ENCODE measurements at regions not wholly inside any gene's neighbourhood (a gene's known extent, or its start where the extent isn't known, plus 50 kb on each side); places are given as distances from the start of the nearest gene placed in this dataset.
"Not testable (repeated sequence)": the region's sequence is repeated elsewhere in the genome, so short reads cannot be mapped to it uniquely, and the experiment has no call there.

DNA sequence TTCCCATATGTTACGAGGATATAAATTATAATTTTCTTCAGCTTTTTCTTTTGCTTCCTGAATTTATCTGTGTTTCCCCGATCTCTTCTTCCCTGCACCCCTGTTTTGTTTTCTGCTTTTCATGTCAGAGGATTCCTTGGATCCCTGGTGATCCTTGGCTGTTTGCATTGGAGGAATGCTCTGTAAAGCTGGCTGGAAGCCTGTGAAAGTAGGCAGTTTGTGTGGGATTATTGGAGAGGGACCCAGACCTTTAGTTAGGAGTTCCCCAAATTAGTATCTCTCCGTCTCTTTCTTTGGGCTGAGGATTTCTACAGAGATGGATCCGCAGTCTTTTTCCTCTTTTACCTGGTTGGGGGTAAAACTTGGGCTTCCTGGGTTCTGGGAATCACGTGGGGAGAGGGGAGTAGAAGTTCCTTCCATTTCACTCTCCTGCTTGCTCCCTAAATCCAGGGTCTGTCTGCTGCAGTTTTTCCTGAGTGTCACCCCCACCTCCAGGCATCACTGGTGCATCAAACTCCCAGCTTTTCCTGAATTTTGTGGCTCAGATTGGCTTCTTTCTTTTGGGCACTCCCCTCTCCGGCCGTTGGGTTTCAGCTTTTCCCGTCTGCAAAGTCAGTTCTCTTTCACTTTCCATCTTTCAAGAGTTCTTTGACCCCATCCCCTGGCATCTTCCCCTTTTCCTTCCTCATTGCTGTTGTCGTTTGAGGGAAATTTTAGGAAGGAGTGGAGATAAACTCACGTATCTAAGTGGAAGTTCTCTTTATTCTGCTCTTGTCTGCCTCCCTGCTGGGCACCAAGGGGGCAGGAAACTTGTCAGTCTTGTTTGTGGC lies 79.1 kb upstream of the ALX4 start:
- no peak for DNase-seq (ENCODE audit: low spot score)

DNA sequence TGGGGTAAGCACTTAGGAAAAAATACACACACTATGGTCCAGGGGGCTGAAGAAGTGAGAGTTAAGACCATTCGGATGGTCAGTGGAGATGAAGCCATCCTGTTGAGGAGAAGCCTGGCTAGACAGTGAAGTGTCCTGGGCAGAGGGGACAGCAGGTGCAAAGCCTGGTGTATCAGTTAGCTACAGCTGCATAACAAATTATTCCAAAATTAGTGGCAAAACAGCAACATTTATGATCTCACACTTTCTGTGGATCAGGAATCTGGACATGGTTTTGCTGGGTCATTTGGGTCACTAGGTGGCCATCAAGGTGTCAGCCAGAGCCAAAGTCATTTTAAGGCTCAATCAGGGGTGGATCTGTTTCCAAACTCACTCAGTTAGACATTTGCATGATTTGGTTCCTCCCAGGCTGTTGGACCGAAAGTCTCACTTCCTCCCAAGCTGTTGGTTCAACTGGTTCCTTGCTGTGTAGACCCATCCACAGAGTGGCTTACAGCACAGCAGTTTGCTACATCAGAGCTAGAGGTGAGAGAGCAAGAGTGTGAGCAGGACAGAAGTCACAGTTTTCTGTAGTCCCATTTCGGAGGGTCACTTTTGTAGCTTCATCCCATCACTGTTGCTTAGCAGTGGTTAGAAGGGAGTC lies 80.1 kb upstream of the ALX4 start:
- DNase-seq (ENCODE audit: low spot score) = no peak

DNA sequence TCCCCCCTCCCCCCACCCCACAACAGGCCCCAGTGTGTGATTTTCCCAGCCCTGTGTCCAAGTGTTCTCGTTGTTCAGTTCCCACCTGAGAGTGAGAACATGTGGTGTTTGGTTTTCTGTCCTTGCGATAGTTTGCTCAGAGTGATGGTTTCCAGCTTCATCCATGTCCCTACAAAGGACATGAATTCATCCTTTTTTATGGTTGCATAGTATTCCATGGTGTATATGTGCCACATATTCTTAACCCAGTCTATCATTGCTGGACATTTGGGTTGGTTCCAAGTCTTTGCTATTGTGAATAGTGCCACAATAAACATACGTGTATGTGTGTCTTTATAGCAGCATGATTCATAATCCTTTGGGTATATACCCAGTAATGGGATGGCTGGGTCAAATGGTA lies 81.1 kb upstream of the ALX4 start:
- DNase-seq (ENCODE audit: low spot score) = not testable (repeated sequence)

DNA sequence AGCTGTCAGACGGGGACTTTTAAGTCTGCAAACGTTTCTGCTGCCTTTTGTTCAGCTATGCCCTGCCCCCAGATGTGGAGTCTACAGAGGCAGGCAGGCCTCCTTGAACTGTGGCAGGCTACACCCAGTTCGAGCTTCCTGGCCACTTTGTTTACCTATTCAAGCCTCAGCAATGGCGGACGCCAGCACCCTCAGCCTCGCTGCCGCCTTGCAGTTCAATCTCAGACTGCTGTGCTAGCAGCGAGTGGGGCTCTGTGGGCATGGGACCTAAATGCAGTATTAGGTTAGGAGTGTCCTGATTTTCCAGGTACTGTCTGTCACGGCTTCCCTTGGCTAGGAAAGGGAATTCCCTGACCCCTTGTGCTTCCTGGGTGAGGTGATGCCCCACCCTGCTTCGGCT lies 86.8 kb upstream of the ALX4 start:
- not testable (repeated sequence) for DNase-seq (ENCODE audit: low spot score)

DNA sequence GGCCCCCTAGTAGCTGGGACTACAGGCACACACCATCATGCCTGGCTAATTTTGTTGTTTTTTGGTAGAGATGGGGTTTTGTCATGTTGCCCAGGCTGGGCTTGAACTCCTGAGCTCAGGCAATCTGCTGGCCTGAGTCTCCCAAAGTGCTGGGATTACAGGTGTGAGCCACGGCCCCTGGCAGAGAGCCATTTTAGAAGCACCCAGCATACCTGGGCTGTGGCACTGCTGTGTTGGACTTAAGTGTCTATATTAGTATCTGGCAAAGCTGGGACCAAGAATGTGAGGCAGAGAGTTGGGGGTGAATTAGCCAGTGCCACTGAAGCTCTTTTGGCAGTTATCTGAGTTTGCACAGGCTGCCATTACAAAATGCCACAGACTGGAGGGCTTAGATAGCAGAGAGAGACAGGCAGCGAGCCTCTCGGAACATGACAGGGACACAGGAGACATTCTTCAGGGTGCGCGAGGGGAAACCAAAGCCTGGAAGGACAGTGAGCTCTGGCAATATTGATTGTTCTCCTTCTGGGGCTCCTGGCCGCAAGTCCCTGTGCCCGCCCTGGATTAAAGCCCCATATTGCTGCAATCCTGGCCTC lies 87.7 kb upstream of the ALX4 start:
- DNase-seq (ENCODE audit: low spot score) = no peak

DNA sequence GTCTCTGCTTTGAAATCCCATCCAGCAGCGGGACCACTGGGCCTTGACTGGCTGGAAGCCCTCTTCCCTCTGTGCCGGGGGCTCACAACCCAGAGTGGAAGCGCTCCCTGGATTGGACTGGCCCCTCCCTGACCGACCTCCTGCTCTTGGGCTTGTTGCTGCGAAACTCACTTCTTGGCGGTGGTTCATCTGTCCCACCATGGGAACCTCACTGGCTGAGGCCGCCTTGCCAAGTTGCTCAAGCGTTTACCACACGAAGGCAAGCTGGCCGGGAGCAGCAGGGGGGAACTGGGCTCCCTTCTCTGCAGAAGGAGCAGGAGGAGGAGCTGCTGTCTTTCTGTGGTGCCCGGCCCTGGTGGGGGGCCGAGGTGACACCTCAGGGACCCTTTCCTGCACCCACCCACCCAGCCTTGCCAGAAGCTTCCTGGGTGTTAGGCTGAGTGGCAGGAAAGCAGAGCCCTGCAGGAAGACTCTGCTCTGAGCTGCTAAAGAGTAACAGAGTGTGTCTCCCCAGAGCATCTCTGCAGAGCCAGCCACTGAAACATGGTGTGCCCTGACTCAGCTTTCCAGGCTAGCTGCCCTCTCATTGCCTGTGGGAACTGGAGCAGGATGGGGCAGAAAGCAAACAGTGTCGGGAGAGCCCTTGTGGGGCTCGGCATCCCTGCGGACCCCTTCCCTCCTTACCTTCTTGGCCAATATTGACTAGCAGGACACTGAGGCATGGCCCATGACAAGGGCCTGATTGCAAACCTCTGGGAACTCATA lies 88.5 kb upstream of the ALX4 start:
- no peak for DNase-seq (ENCODE audit: low spot score)

DNA sequence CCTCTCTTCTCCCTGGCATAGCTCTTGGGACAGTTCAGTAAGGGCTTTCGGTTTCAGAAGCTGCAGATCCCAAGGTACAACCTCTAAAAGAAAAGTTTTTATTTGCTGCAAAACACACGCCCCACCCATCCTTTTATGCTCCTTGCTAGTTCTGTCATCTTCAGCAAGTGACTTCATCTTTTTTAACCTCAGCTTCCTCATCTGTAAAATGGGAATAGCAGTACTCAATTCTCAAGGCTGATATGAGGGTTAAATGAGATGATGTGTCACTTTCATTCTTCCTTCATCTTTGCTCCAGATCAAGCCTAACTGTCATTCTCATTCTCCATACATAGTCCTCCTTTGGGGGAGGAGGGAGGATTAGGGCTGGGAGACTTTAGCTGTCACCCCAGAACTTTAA lies 90.0 kb upstream of the ALX4 start:
- DNase-seq (ENCODE audit: low spot score) = no peak

DNA sequence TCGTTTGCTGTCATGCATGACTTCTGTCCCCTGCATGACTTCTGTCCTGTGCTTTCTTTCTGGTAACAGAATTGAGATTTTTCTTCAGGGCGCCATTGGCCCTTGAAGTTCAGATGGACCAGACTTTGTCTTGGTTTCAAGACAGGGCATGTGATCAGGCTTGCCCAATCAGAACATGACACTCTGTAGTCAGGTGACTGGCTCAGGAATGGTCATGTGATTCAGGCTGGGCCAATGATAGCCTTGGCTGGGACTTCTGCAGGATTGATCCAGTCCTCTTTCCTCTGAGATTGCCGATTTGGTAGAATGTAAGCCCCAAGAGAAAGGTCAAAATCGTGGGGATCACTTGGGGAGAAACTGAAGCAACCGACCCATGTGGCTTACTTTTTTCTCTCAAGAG lies 90.5 kb upstream of the ALX4 start:
- no peak for DNase-seq (ENCODE audit: low spot score)

DNA sequence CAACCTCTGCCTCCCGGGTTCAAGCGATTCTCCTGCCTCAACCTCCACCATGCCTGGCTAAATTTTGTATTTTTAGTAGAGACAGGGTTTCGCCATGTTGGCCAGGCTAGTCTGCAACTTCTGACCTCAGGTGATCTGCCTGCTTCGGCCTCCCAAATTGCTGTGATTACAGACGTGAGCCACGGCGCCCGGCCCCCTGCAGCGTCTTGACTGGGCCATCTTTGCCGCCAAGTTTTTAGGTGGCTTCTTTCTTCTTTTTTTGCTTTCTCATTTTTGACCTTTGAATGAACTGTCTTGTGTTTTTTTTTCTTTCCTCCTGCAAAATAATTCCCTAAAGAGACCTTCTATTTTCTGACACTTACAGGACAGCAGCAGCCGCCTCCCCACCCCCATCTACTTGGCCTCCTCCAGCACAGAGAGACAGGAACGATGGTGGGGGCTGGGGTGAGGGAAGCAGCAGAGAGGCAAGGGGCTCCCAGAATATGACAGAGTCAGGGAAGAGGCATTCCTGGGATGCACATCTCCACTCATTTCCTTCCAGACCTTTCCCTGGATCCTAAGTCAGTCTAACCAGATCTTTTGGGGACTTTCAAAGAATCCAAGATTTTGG lies 92.6 kb upstream of the ALX4 start:
- no peak for DNase-seq (ENCODE audit: low spot score)

DNA sequence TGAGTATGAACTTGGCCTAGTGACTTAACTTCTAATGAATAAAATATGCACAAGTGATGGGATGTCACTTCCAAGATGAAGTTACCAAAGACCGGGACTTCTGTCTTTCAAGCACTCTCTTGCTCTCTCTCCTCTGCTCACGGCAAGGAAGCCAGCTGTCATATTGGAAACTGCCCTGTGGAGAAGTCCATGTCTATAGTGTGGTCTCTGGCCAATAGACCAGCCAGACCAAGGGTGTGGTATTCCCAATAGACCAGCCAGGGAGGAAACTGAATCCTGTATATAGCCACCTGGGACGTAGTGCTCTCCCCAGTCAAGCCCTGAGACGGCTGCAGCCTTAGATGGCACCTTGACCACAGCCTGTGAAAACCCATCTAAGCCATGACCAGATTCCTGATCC lies 93.2 kb upstream of the ALX4 start:
- no peak for DNase-seq (ENCODE audit: low spot score)

DNA sequence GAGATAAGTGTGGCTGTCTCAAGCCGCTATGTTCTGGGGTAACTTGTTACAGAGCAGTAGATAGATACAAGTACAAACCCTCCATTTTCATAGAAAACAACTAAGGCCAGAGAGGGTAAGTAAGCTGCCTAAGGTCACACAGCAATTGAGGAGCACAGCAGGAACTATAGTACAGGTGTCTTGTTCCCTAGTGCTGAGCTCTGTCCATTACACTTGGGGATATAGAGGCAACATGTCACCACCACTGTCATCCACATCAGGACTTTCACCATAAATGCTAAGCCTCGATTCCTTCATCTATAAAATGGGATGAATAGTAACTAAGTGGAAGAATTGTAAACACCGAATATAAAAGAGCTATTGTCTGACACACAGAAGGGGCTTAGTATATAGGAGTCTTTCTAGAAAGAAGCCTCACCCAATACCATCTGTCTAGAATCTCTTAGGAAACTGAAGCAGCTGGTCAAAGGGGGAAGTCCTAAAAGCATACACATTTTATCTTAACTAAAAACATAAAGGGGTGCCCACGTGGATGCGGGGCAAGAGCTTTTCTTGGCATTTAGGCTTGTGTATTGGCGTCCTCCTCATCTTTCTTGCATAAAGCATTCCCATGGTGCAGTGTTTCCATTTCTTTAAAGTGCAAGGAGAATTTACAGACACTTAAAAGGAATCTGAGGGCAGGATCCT lies 93.8 kb upstream of the ALX4 start:
- DNase-seq (ENCODE audit: low spot score) = no peak

DNA sequence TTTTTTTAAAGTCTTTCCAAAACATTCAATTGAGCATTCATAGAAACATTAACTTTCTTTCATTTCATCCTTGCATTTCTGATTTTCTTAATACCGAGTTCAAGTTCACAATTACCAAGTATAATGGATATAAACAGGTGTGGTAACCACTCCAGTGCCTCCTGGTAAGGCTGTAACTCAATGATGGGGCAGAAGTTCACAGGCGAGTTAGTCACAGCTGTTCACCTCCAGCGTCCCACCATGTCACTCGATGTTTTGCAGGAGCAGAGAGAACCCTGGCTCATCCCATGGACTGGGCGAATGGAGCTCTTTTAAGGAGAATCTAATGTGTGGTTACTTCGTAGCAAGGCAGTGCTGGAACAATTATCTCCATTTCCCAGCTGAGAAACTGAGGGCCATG lies 94.4 kb upstream of the ALX4 start:
- no peak for DNase-seq (ENCODE audit: low spot score)

DNA sequence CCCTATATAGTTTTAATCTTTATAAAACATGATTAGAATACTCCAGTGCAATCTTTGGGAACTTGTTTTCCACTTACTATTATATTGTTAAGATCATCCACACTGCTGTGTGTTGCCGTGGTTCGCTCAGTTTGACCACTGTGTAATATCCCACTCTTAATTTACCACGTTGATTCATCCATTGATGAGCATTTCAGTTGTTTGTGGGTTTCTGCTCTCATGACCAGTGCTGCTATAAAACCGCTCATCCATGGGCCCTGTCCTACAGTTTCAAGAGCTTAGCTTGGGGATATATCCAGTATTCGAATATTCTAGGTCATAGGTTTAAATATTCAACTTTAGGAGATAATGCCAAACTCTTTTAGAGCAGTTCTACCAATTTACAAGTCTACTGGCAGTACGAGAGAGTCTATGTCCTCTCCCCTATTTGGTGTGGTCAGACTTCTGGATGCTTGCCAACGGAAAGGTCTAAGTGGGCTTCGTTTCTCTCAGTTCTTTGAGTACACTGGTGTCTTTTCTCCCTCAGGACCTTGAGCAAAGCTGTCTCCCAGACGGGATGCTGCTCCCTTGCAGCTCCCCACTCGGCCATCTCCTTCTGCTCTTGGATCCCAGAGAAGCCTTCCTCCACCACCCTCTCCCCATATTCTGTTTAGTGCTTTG lies 94.9 kb upstream of the ALX4 start:
- no peak for DNase-seq (ENCODE audit: low spot score)

DNA sequence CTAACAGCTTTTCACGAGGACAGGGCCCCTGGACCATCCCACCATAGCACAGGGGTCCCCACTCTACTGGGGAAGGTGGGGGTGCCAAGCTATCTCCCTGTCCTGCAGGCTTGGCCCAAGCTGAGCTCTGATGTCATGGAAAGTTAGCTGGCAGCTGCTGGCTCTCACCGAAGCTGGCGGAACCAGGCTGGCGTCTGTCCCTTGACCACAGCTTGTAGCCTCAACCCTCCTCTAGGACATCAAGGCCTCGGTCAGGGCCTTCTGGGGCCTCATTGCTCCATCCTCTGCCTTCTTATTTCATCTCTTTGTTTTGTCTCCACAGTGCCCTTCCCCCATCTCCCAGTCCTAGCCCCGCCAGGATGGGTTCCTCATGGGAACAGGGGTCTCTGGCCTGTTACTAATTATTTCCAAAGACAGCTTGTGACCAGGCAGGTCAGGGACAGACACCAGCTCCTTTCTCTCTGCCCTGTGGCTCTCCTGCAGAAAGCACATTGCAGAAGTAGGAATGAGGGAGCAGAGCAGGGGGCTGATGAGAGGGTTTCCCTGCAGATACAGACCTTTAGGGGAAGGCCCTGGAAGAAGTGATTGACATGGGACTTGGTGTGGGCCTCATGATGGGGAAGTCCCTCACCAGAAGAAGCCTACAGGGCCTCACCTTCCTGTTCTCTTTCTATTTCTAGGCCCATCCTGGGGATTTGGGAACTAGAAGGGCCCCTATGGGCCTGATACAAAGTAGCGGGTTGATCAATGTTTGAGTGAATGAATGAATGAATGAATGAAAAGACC lies 97.5 kb upstream of the ALX4 start:
- DNase-seq (ENCODE audit: low spot score) = no peak

DNA sequence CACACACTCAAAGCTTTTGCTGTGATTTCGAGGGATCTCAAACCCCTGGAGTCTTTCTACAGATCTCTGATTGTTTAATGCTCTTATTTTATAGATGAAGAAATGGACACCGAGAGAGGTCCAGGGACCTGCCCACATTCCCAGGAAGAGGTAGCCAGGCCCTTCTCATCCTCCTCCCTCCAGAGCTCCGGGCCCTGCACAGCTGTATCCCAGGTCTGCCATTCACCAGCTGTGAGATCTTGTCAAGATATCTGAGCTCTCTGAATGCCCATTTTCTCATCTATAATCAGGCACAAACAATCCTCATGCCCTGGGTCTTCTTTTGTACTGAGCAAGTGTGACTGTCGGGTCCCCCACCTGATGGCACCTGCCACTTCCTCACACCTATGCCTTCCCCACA lies 98.2 kb upstream of the ALX4 start:
- no peak for DNase-seq (ENCODE audit: low spot score)

DNA sequence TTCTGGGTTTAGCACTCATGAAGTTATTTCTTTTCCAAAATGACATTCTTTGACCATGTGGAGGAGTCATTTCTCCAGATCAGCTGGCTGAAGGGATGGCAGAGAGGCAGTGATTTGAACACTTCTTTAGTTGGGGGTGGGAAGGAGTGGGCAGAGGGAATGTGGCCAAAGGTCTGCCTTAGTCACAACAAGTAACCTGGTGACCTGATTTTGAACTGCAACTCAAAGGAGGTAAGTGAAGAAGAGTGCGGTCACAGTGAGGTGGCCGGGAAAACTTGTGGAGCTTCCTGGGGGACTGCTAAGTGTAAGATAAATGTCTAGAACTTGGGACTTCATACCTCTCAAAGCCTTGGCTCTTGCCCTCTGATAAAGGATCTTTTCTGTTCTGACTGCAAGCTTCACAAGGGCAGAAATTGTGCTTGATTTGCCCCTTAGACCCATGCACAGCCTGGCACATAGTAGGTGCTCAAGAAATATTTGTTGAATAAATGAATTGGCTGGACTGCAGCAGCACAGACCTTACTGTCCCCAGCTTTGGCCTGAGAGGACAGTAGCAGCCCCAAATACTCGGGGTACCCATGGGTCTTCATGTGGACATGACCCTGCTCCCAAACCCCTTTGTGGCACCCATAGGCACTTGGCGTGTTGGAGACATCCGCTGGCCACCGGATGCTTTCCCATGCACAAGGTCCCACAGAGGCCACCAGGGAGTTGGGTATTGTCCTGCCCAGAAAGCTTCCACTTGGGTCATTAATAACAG lies 99.0 kb upstream of the ALX4 start:
- DNase-seq (ENCODE audit: low spot score) = no peak

DNA sequence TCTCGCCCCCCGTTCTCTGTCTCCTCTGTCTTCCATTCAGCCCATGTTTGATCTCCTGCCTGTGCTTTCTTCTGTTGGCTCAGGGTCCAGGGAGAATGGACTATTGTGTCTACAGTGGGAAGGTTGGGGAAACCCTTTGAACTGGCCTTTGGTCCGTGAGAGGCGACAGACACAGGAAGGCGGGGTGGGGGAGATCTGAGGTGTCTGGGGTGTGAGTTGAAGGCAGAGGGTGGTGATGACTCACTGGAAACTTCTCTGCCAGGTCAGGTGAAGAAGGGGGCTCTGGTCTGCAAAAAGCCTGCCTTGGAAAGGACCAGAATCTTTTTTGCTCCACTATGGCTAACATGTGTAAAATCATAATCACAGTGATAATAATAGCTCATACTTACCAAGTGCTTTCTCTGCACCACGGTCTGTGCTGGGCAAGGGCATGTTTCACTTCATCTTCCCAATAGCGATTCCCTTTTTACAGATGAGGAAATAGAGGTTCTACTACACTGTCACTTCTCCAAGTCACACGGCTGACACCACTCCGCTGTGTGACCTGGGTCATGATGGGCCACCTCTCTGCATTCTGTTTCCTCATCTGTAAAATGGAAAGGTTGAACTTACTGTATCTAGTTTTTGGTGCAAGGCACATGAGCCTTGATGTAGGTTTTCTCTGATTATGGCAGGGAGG lies 99.8 kb upstream of the ALX4 start:
- DNase-seq (ENCODE audit: low spot score) = no peak

DNA sequence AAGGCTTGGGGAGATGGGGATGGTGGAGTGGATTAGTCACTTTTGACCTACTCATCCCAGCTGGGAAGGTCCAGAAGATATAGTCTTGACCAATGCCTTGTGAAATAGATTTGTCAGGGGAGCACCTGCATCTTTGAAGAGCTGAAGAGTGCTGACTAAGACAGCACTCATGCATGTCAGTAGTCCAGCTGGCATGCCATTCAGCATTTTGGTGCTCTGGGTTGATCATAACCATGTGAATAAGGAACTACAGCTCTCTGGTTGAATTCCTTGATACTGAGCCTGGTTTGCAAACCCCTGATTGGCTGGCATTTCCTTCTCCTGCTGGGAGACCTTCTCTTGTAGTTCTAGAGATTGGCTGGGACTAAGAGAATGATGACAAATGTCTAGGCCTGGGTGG lies 106.8 kb upstream of the ALX4 start:
- DNase-seq (ENCODE audit: low spot score) = no peak
